K562 (cell line): ENCODE measurements at regions not wholly inside any gene's neighbourhood (a gene's known extent, or its start where the extent isn't known, plus 50 kb on each side); places are given as distances from the start of the nearest gene placed in this dataset.

ENCODE experiments used
- ATAC-seq: fragments of 200-7000 bp; cut with Tn5 transposase; 3 replicates; pipeline ENCODE4 v1.9.1; 2020; ENCODE audit warnings: moderate library complexity
- BruUV-seq: library from RNA; stranded (reverse); fragments of 400-500 nt; replicated peaks from 2 replicates; lab custom pipeline; 2021; lab: Mats Ljungman, UMichigan
- CTCF ChIA-PET: fragments of 300-600 bp; formaldehyde crosslinking; extraction: SDS; loops from one replicate; lab custom pipeline; 2021; ENCODE audit warnings: low intra/inter-chr PET ratio; lab: Yijun Ruan, JAX
- POLR2A ChIA-PET: fragments of 300-600, 350-650 bp; sonication (Branson Sonifier 250); formaldehyde crosslinking; extraction: SDS; loops from one replicate; lab custom pipeline; 2021; ENCODE audit warnings: antibody characterized with exemption, inconsistent platforms; lab: Yijun Ruan, JAX
- DNase-seq, 4 experiments: peaks; one replicate each; pipeline versions ENCODE4 v3.0.0 to v3.0.0-alpha.2; 2011 to 2018; ENCODE audit warnings: low spot score in 3 of 4, mixed read lengths in 3 of 4; ENCODE audit errors: extremely low read depth in 1 of 4
- FAIRE-seq: peaks from 2 replicates; lab custom pipeline; 2011; peaks lifted over from hg19 to GRCh38; lab: Jason Lieb, UNC
- H2AFZ ChIP-seq: 2 replicates; pipeline ENCODE4 v1.6.0; 2011; ENCODE audit warnings: low read depth, low read length, control low read depth, inconsistent platforms
- H3K27ac ChIP-seq: fragments of 200-600 bp; 3 replicates; pipeline ENCODE4 v1.8.0; 2011; ENCODE audit warnings: low read depth, mild to moderate bottlenecking, control low read depth, inconsistent platforms, low read length, moderate library complexity, mixed read lengths; ENCODE audit errors: extremely low read depth
- H3K27me3 ChIP-seq, 2 experiments: fragments of 300-600 bp in 1 of 2; 2 replicates in 1 of 2; 3 replicates in 1 of 2; pipeline versions ENCODE4 v1.6.0 to v1.8.0; 2011; ENCODE audit warnings: inconsistent platforms in 2 of 2, low read length in 2 of 2, mild to moderate bottlenecking in 1 of 2, mixed read lengths in 1 of 2, moderate library complexity in 1 of 2; ENCODE audit not compliant: control insufficient read depth in 2 of 2, insufficient read depth in 2 of 2
- H3K36me3 ChIP-seq: fragments of 300-600 bp; 3 replicates; pipeline ENCODE4 v1.8.0; 2011; ENCODE audit warnings: mild to moderate bottlenecking, low read length, inconsistent platforms; ENCODE audit not compliant: control insufficient read depth, insufficient read depth
- H3K4me1 ChIP-seq, 2 experiments: fragments of 200-600 bp in 1 of 2; replicated peaks in 1 of 2; 2 replicates in 1 of 2; 3 replicates in 1 of 2; pipeline versions ENCODE4 v1.5.1 to v1.8.0; 2011; ENCODE audit warnings: inconsistent platforms in 2 of 2, low read length in 2 of 2, mild to moderate bottlenecking in 1 of 2, mixed read lengths in 1 of 2, moderate library complexity in 1 of 2; ENCODE audit not compliant: control insufficient read depth in 2 of 2, insufficient read depth in 2 of 2
- H3K4me2 ChIP-seq: 2 replicates; pipeline ENCODE4 v1.6.1; 2011; ENCODE audit warnings: low read length, control low read depth, inconsistent platforms, mixed read lengths; ENCODE audit not compliant: insufficient read depth
- H3K4me3 ChIP-seq: fragments of 200-600 bp; sonication (generic), shearing (Covaris generic); 2 replicates; pipeline ENCODE4 v1.5.1; 2016; ENCODE audit warnings: control low read depth, inconsistent platforms
- H3K79me2 ChIP-seq: fragments of 200-600 bp; 3 replicates; pipeline ENCODE4 v1.8.0; 2011; ENCODE audit warnings: low read length, inconsistent platforms; ENCODE audit not compliant: control insufficient read depth, insufficient read depth
- H3K9ac ChIP-seq, 2 experiments: 2 replicates each; pipeline versions ENCODE4 v1.6.0 to v1.6.1; 2011; ENCODE audit warnings: low read depth in 2 of 2, low read length in 2 of 2, control low read depth in 1 of 2, inconsistent platforms in 1 of 2, mild to moderate bottlenecking in 1 of 2, mixed read lengths in 1 of 2; ENCODE audit not compliant: insufficient read depth in 1 of 2
- H3K9me1 ChIP-seq: one replicate; pipeline ENCODE4 v1.6.0; 2011; ENCODE audit warnings: inconsistent platforms, mild to moderate bottlenecking, low read length, moderate library complexity; ENCODE audit not compliant: control insufficient read depth, insufficient read depth
- H3K9me3 ChIP-seq: replicated peaks from 2 replicates; pipeline ENCODE4 v1.5.1; 2011; ENCODE audit warnings: low read depth, low read length, inconsistent platforms; ENCODE audit not compliant: control insufficient read depth, insufficient read depth
- H4K20me1 ChIP-seq: replicated peaks from 2 replicates; pipeline ENCODE4 v1.6.1; 2011; ENCODE audit warnings: low read length, inconsistent platforms, mixed read lengths; ENCODE audit not compliant: control insufficient read depth, insufficient read depth
- CBX5 ChIP-seq: IDR thresholded peaks from 2 replicates; pipeline ENCODE4 v1.6.1; 2014; ENCODE audit warnings: low read depth, borderline replicate concordance
- ETV1 ChIP-seq: fragments of 450-650 bp; conservative IDR thresholded peaks from 2 replicates; pipeline ENCODE4 v1.6.1; 2016; ENCODE audit warnings: missing genetic modification characterization, control low read depth, low read depth, missing compliant biosample characterization
- FOXK1 ChIP-seq: sonication (generic); formaldehyde crosslinking; IDR thresholded peaks from 2 replicates; pipeline ENCODE4 v1.8.0; 2022; ENCODE audit warnings: missing genetic modification reagents, mild to moderate bottlenecking, borderline replicate concordance
- HBP1 ChIP-seq: fragments of 450-650 bp; formaldehyde crosslinking; IDR thresholded peaks from 2 replicates; pipeline ENCODE4 v1.4.0; 2022; ENCODE audit warnings: missing genetic modification characterization
- IFI16 ChIP-seq: fragments of 250-450 bp; sonication (Bioruptor Pico); IDR thresholded peaks from 2 replicates; pipeline ENCODE4 v2.1.2; 2022; ENCODE audit warnings: mild to moderate bottlenecking, inconsistent platforms
- NR1H2 ChIP-seq: sonication (generic); formaldehyde crosslinking; IDR thresholded peaks from 2 replicates; pipeline ENCODE4 v1.4.0; 2020; ENCODE audit warnings: mild to moderate bottlenecking, missing genetic modification reagents
- SOX6 ChIP-seq: fragments of 450-650 bp; IDR thresholded peaks from 2 replicates; pipeline ENCODE4 v1.6.1; 2014; ENCODE audit warnings: mild to moderate bottlenecking
- TFAM ChIP-seq: fragments of 250-450 bp; sonication (Bioruptor Pico); conservative IDR thresholded peaks from 2 replicates; pipeline ENCODE4 v1.5.0; 2021; ENCODE audit warnings: mild to moderate bottlenecking, moderate library complexity
- U2AF1 ChIP-seq: fragments of 200-400 bp; formaldehyde crosslinking; optimal IDR thresholded peaks from 2 replicates; pipeline ENCODE3; 2017; ENCODE audit warnings: mild to moderate bottlenecking, low read depth, low read length, moderate library complexity
- ZKSCAN3 ChIP-seq: fragments of 250-450 bp; sonication (Bioruptor Pico); IDR thresholded peaks from 2 replicates; pipeline ENCODE4 v1.4.0; 2020
- ZNF407 ChIP-seq: fragments of 450-650 bp; IDR thresholded peaks from 2 replicates; pipeline ENCODE4 v1.6.1; 2016; ENCODE audit warnings: low read depth
- WGBS: fragments of 100-300 bp; shearing (Covaris generic); methylation state at CpG from one replicate; pipeline ENCODE4 v1.1.6; 2016; ENCODE audit warnings: low coverage, mixed read lengths; ENCODE audit not compliant: insufficient coverage; ENCODE audit errors: missing lambda C conversion rate; 5-methylcytosine and 5-hydroxymethylcytosine counted together
- in situ Hi-C: fragments of 300-500 bp; cut with MboI; formaldehyde crosslinking; loops from 4 replicates; pipeline ENCODE4 v1.15.0; 2018; ENCODE audit warnings: inconsistent platforms, mixed read lengths
- intact Hi-C: fragments of 100-400 bp; cut with micrococcal nuclease; formaldehyde crosslinking; loops from 2 replicates; pipeline ENCODE4 v1.14.2; 2022
- TF ChIP-seq, protein P1 (sequence below): fragments of 250-450 bp; sonication (Bioruptor Pico); IDR thresholded peaks from 2 replicates; pipeline ENCODE4 v1.8.0; 2022; ENCODE audit warnings: moderate library complexity, mild to moderate bottlenecking, inconsistent platforms

DNA sequence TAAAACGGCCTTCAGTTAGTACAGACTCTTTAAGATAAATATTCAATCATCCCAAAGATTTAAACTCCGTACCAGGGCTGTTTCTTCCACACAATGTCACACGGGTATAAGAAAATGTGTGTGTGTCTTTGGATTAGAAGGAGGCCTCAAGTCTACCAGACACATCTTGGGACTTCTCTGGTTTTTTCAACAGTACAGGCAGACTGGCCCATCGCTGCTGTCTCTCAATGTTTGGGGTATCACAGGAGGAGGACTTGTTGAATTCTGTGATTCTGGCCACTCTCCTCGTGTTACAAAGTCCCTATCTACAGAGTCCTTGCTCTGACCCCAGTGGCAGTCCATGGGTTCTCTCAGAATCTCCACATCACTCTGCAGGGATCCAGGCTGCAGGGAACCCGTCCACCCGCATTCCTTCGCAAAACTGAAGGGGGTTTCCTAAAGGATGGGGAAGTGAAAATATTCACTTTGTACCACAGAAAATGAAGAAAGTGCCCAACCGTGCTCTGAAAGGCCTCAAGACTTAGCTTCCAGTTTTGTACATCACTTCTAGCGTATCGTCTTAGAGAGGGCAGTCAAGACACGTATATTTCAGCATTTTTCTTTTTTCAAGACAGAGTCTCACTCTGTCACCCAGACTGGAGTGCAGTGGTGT, 373.2 kb downstream of the NPIPA8 start (continued):
- TF ChIP-seq HBP1 (CRISPR knock-in tag): no peak

GRCh38 chr16:17962726-17963125, 373.8 kb downstream of the NPIPA8 start:
- intact Hi-C loops (no loop called here), in situ Hi-C loops (no loop called here)
- Histone ChIP-seq H3K36me3 (peaks cover 13% of the 10 kb centered on the region; the same call in 2 of the 3 replicates), H3K4me2 (no peak overlapping the region), H3K4me1 (no peaks in the 10 kb centered on the region), H3K9me3 (no peaks in the 10 kb centered on the region), H3K4me3 (no peak overlapping the region), H3K79me2 (no peaks in the 10 kb centered on the region), H3K9me1 (no peaks in the 10 kb centered on the region), H2AFZ (no peak overlapping the region), H3K9ac (no peak overlapping the region), H4K20me1 (no peaks in the 10 kb centered on the region), H3K27ac (no peak overlapping the region), H3K27me3 (no peaks in the 10 kb centered on the region)
- WGBS: 7% methylated on average over 3 of the region's 3 CpGs
- DNase-seq (no peak), ATAC-seq (no peak), FAIRE-seq (no peak)
- ChIA-PET POLR2A (no interaction called here), CTCF (no interaction called here)
- no TSS peak for BruUV-seq
- TF ChIP-seq FOXK1 (CRISPR knock-in tag) (no peak), TFAM (CRISPR knock-in tag) (no peak), ETV1 (tag) (no peak), U2AF1 (no peak), ZNF407 (no peak), ZKSCAN3 (CRISPR knock-in tag) (no peak), SOX6 (no peak), CBX5 (no peak), IFI16 (CRISPR knock-in tag) (no peak), NR1H2 (CRISPR knock-in tag) (no peak)
- TF ChIP-seq, protein P1, sequence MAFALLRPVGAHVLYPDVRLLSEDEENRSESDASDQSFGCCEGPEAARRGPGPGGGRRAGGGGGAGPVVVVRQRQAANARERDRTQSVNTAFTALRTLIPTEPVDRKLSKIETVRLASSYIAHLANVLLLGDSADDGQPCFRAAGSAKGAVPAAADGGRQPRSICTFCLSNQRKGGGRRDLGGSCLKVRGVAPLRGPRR (CRISPR knock-in tag): no peak
